HCT116 (cell line): ENCODE measurements at regions not wholly inside any gene's neighbourhood (a gene's known extent, or its start where the extent isn't known, plus 50 kb on each side); places are given as distances from the start of the nearest gene placed in this dataset.

Source experiments
- ATAC-seq: fragments of 200-7000 bp; cut with Tn5 transposase; 2 replicates; pipeline ENCODE4 v1.9.1; 2020; ENCODE audit warnings: mild to moderate bottlenecking, moderate library complexity
- BruUV-seq: library from RNA; stranded (reverse); fragments of 400-500 nt; replicated peaks from 2 replicates; lab custom pipeline; 2021; lab: Mats Ljungman, UMichigan
- CTCF ChIA-PET: fragments of 300-600 bp; sonication (Branson Sonifier 250); formaldehyde crosslinking; loops from one replicate; lab custom pipeline; 2021; ENCODE audit warnings: antibody characterized with exemption; lab: Charles Lee
- POLR2A ChIA-PET: fragments of 300-600, 350-600 bp; sonication (Branson Sonifier 250); formaldehyde crosslinking; loops from one replicate; lab custom pipeline; 2021; ENCODE audit warnings: antibody characterized with exemption; lab: Charles Lee
- RAD21 ChIA-PET, 2 experiments: fragments of 300-600 bp; sonication (Branson Sonifier 250); formaldehyde crosslinking; loops; one replicate each; lab custom pipeline; 2023; ENCODE audit warnings: low total read pairs in 2 of 2; ENCODE audit not compliant: uncharacterized antibody in 2 of 2, unreplicated experiment in 2 of 2, low non-redundant PET in 1 of 2; lab: Charles Lee
- DNase-seq: peaks from one replicate; pipeline ENCODE4 v3.0.0-alpha.2; 2010; ENCODE audit warnings: low read depth, low spot score
- H2AFZ ChIP-seq: fragments of 200-600 bp; shearing (Covaris generic), sonication (generic); 2 replicates; pipeline ENCODE4 v1.6.1; 2017; ENCODE audit warnings: low read depth, mixed run types, mixed read lengths, antibody characterized with exemption, low read length; ENCODE audit not compliant: poor library complexity, severe bottlenecking
- H3K27ac ChIP-seq: 2 replicates; pipeline ENCODE4 v1.5.1; 2012; ENCODE audit warnings: low read depth, low read length
- H3K27me3 ChIP-seq: fragments of 200-600 bp; sonication (generic); 2 replicates; pipeline ENCODE4 v1.6.1; 2016; ENCODE audit warnings: mixed run types, low read length, mixed read lengths; ENCODE audit not compliant: insufficient read depth
- H3K36me3 ChIP-seq, 2 experiments: fragments of 200-500 bp in 1 of 2; fragments of 200-600 bp in 1 of 2; sonication (Bioruptor generic) in 1 of 2; sonication (generic) in 1 of 2; 2 replicates each; pipeline versions ENCODE4 v1.5.1 to v1.6.1; 2014 to 2016; ENCODE audit warnings: low read length in 2 of 2, inconsistent platforms in 1 of 2, mixed read lengths in 1 of 2, mixed run types in 1 of 2; ENCODE audit not compliant: insufficient read depth in 2 of 2, control insufficient read depth in 1 of 2
- H3K4me1 ChIP-seq, 2 experiments: fragments of 200-600 bp in 1 of 2; sonication (generic) in 1 of 2; 2 replicates each; pipeline versions ENCODE4 v1.5.1 to v1.6.1; 2012 to 2017; ENCODE audit warnings: low read length in 2 of 2, inconsistent platforms in 1 of 2, mild to moderate bottlenecking in 1 of 2, mixed read lengths in 1 of 2, mixed run types in 1 of 2, moderate library complexity in 1 of 2; ENCODE audit not compliant: insufficient read depth in 2 of 2, control insufficient read depth in 1 of 2
- H3K4me2 ChIP-seq: fragments of 200-600 bp; sonication (generic); 2 replicates; pipeline ENCODE4 v1.6.1; 2017; ENCODE audit warnings: mixed run types, low read length, mixed read lengths
- H3K4me3 ChIP-seq, 2 experiments: fragments of 200-600 bp in 1 of 2; sonication (generic) in 1 of 2; replicated peaks in 1 of 2; 2 replicates each; pipeline ENCODE4 v1.5.1; 2011 to 2016; ENCODE audit warnings: low read length in 2 of 2, control low read depth in 1 of 2, low read depth in 1 of 2, mild to moderate bottlenecking in 1 of 2, mixed read lengths in 1 of 2, mixed run types in 1 of 2
- H3K79me2 ChIP-seq: fragments of 200-600 bp; sonication (generic); 2 replicates; pipeline ENCODE4 v1.6.1; 2017; ENCODE audit warnings: mild to moderate bottlenecking, mixed run types, low read length, moderate library complexity, mixed read lengths; ENCODE audit not compliant: insufficient read depth
- H3K9ac ChIP-seq: fragments of 200-600 bp; sonication (generic); 2 replicates; pipeline ENCODE4 v1.6.1; 2016; ENCODE audit warnings: low read length, mixed read lengths
- H3K9me2 ChIP-seq: fragments of 200-600 bp; sonication (generic), shearing (Covaris generic); 2 replicates; pipeline ENCODE4 v1.6.1; 2017; ENCODE audit warnings: mixed run types, mild to moderate bottlenecking, moderate library complexity; ENCODE audit not compliant: insufficient read depth
- H3K9me3 ChIP-seq, 2 experiments: fragments of 200-500 bp in 1 of 2; fragments of 200-600 bp in 1 of 2; sonication (Bioruptor generic) in 1 of 2; sonication (generic) in 1 of 2; 2 replicates each; pipeline ENCODE4 v1.6.1; 2014 to 2017; ENCODE audit warnings: low read length in 2 of 2, mixed read lengths in 2 of 2, inconsistent platforms in 1 of 2, low read depth in 1 of 2, mild to moderate bottlenecking in 1 of 2, mixed run types in 1 of 2, moderate library complexity in 1 of 2; ENCODE audit not compliant: control insufficient read depth in 1 of 2, insufficient read depth in 1 of 2
- H4K20me1 ChIP-seq: fragments of 200-600 bp; sonication (generic), shearing (Covaris generic); 2 replicates; pipeline ENCODE4 v1.6.1; 2017; ENCODE audit warnings: mixed run types, mild to moderate bottlenecking, moderate library complexity; ENCODE audit not compliant: insufficient read depth
- CBX3 ChIP-seq: IDR thresholded peaks from 2 replicates; pipeline ENCODE4 v1.6.1; 2012; ENCODE audit warnings: low read depth
- ELF1 ChIP-seq: IDR thresholded peaks from 2 replicates; pipeline ENCODE4 v1.6.1; 2012; ENCODE audit warnings: low read depth, borderline replicate concordance
- EZH2 ChIP-seq: fragments of 200-600 bp; sonication (generic); IDR thresholded peaks from 2 replicates; pipeline ENCODE4 v1.6.1; 2017; ENCODE audit warnings: antibody characterized with exemption, mixed run types
- FOSL1 ChIP-seq: IDR thresholded peaks from 2 replicates; pipeline ENCODE4 v1.6.1; 2012; ENCODE audit warnings: low read depth
- JUND ChIP-seq: IDR thresholded peaks from 2 replicates; pipeline ENCODE4 v1.6.1; 2012
- POLR2AphosphoS5 ChIP-seq: IDR thresholded peaks from 2 replicates; pipeline ENCODE4 v1.6.1; 2011; ENCODE audit warnings: mild to moderate bottlenecking, low read depth, low read length, moderate library complexity
- RAD21 ChIP-seq: IDR thresholded peaks from 2 replicates; pipeline ENCODE4 v1.6.1; 2012; ENCODE audit warnings: low read depth, mild to moderate bottlenecking
- SIN3A ChIP-seq: IDR thresholded peaks from 2 replicates; pipeline ENCODE4 v1.6.1; 2012; ENCODE audit warnings: low read depth
- SP1 ChIP-seq: IDR thresholded peaks from 2 replicates; pipeline ENCODE4 v1.6.1; 2012; ENCODE audit warnings: low read depth
- SRF ChIP-seq: IDR thresholded peaks from 2 replicates; pipeline ENCODE4 v1.6.1; 2012; ENCODE audit warnings: low read depth
- TCF7L2 ChIP-seq: IDR thresholded peaks from 2 replicates; pipeline ENCODE4 v1.7.0; 2011; ENCODE audit warnings: borderline replicate concordance, inconsistent platforms; ENCODE audit not compliant: insufficient read depth, insufficient read length; ENCODE audit errors: extremely low read depth
- YY1 ChIP-seq: IDR thresholded peaks from 2 replicates; pipeline ENCODE4 v1.6.1; 2011; ENCODE audit warnings: low read length, low read depth, moderate library complexity, mild to moderate bottlenecking; ENCODE audit not compliant: insufficient replicate concordance; ENCODE audit errors: extremely low read depth
- ZFX ChIP-seq: fragments of 450-650 bp; IDR thresholded peaks from 2 replicates; pipeline ENCODE4 v1.6.1; 2017
- intact Hi-C: fragments of 100-400 bp; cut with micrococcal nuclease; formaldehyde crosslinking; loops from 2 replicates; pipeline ENCODE4 v1.10.0; 2022
- TF ChIP-seq, protein P1 (sequence below): IDR thresholded peaks from 2 replicates; pipeline ENCODE4 v1.6.1; 2012
- TF ChIP-seq, protein P2 (sequence below): IDR thresholded peaks from 2 replicates; pipeline ENCODE4 v1.6.1; 2012
- TF ChIP-seq, protein P3 (sequence below), 3 experiments: fragments of 200-600 bp in 1 of 3; sonication (generic) in 1 of 3; IDR thresholded peaks in 2 of 3; conservative IDR thresholded peaks in 1 of 3; 2 replicates each; pipeline ENCODE4 v1.5.1; 2012 to 2017; ENCODE audit warnings: low read depth in 2 of 3, low read length in 2 of 3, antibody characterized with exemption in 1 of 3, borderline replicate concordance in 1 of 3, control low read depth in 1 of 3, mild to moderate bottlenecking in 1 of 3, mixed read lengths in 1 of 3, mixed run types in 1 of 3, moderate library complexity in 1 of 3; ENCODE audit not compliant: insufficient read depth in 1 of 3
- TF ChIP-seq, protein P4 (sequence below): IDR thresholded peaks from 2 replicates; pipeline ENCODE4 v1.6.1; 2011; ENCODE audit warnings: mild to moderate bottlenecking, low read length, moderate library complexity; ENCODE audit not compliant: insufficient replicate concordance; ENCODE audit errors: extremely low read depth

DNA sequence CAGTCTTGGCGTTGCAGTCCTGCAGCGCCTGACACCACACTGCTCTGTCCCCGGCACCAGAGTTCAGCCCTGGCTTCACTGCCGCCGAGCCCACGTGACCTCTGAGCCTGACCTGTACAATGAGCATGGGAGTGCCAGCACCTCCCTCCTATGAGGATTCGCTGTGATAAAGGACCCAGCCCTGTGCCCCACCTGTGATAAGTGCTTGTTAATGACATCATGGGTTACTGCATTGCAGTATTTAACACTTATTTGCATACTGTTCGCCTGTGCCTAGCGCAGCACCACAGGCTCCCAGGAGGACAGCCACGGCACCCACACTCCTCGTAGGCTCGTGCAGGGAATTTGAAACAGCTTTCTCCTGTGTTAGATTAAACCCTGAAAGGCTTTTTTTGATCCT is 118.2 kb upstream of the GSC start:
- BruUV-seq = no TSS peak
- Histone ChIP-seq H3K9me2 (no peaks in the 10 kb centered on the region), H3K79me2 (no peaks in the 10 kb centered on the region), H3K9me3 (no peaks in the 10 kb centered on the region; a peak in 1 of 4 replicates), H2AFZ (no peak overlapping the region), H3K27ac (no peak overlapping the region), H3K4me3 (no peak overlapping the region), H3K9ac (no peak overlapping the region), H3K27me3 (no peaks in the 10 kb centered on the region), H3K4me2 (no peak overlapping the region), H3K4me1 (no peaks in the 10 kb centered on the region), H4K20me1 (no peaks in the 10 kb centered on the region), H3K36me3 (no peaks in the 10 kb centered on the region)
- DNase-seq = no peak
- no peak for TF ChIP-seq SRF
- TF ChIP-seq YY1 = no peak
- TF ChIP-seq SP1 = no peak
- TF ChIP-seq, protein P1, sequence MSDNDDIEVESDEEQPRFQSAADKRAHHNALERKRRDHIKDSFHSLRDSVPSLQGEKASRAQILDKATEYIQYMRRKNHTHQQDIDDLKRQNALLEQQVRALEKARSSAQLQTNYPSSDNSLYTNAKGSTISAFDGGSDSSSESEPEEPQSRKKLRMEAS = no peak
- no peak for TF ChIP-seq EZH2
- TF ChIP-seq JUND = no peak
- no peak for TF ChIP-seq ELF1
- no peak for TF ChIP-seq SIN3A
- no peak for TF ChIP-seq TCF7L2
- TF ChIP-seq, protein P2, sequence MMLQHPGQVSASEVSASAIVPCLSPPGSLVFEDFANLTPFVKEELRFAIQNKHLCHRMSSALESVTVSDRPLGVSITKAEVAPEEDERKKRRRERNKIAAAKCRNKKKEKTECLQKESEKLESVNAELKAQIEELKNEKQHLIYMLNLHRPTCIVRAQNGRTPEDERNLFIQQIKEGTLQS = no peak
- TF ChIP-seq, protein P3, sequence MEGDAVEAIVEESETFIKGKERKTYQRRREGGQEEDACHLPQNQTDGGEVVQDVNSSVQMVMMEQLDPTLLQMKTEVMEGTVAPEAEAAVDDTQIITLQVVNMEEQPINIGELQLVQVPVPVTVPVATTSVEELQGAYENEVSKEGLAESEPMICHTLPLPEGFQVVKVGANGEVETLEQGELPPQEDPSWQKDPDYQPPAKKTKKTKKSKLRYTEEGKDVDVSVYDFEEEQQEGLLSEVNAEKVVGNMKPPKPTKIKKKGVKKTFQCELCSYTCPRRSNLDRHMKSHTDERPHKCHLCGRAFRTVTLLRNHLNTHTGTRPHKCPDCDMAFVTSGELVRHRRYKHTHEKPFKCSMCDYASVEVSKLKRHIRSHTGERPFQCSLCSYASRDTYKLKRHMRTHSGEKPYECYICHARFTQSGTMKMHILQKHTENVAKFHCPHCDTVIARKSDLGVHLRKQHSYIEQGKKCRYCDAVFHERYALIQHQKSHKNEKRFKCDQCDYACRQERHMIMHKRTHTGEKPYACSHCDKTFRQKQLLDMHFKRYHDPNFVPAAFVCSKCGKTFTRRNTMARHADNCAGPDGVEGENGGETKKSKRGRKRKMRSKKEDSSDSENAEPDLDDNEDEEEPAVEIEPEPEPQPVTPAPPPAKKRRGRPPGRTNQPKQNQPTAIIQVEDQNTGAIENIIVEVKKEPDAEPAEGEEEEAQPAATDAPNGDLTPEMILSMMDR (IDR thresholded peaks at IDR 0.05 in 2 of 3, conservative IDR thresholded peaks at IDR 0.05 in 1 of 3; ENCODE audit: borderline replicate concordance in 1 of 3, insufficient read depth in 1 of 3, low read depth in 2 of 3, low read length in 2 of 3) = no peak
- no peak for TF ChIP-seq ZFX
- no peak for TF ChIP-seq RAD21
- TF ChIP-seq, protein P4, sequence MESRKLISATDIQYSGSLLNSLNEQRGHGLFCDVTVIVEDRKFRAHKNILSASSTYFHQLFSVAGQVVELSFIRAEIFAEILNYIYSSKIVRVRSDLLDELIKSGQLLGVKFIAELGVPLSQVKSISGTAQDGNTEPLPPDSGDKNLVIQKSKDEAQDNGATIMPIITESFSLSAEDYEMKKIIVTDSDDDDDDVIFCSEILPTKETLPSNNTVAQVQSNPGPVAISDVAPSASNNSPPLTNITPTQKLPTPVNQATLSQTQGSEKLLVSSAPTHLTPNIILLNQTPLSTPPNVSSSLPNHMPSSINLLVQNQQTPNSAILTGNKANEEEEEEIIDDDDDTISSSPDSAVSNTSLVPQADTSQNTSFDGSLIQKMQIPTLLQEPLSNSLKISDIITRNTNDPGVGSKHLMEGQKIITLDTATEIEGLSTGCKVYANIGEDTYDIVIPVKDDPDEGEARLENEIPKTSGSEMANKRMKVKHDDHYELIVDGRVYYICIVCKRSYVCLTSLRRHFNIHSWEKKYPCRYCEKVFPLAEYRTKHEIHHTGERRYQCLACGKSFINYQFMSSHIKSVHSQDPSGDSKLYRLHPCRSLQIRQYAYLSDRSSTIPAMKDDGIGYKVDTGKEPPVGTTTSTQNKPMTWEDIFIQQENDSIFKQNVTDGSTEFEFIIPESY = no peak
- TF ChIP-seq CBX3 = no peak
- TF ChIP-seq POLR2AphosphoS5 = no peak
- TF ChIP-seq FOSL1 = no peak
- ChIA-PET RAD21 (no interaction called here), POLR2A (no interaction called here), CTCF (no interaction called here)
- intact Hi-C loops = no loop called here
- ATAC-seq = no peak
